Cardiac septum (tissue), 1 donor: ENCODE measurements at regions not wholly inside any gene's neighbourhood (a gene's known extent, or its start where the extent isn't known, plus 50 kb on each side); places are given as distances from the start of the nearest gene placed in this dataset.

Experiments
- DNase-seq: peaks from one replicate; pipeline ENCODE4 v3.0.0-alpha.2; 2020; ENCODE audit warnings: low spot score
- intact Hi-C: fragments of 100-400 bp; cut with DNase I; formaldehyde crosslinking; loops from one replicate; pipeline ENCODE4 v1.14.0; 2022
- donor health status: DM: no; HTN: no; CAD: no.

DNA sequence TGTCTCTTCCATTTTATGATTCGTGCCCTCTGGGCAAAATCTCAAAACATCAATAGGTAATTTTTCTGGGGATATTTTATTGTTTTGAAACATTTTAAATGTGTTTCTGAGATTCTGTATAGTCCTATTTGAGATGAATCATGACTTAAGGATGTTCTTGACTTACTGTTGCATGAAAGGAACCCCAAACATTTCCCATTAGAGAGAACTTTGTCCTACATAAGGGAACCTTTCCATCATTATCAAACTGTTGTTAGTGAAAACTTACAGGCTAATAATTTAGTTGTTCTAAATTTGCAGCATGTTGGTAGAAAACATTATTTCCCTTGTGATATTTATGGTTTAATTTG, 523.3 kb downstream of the PPARGC1A start:
- intact Hi-C loops = loop anchor here (5.0 kb wide), 2 partner anchors 246 to 1056 kb away; no protein-coding TSS in a partner anchor
- no peak for DNase-seq

DNA sequence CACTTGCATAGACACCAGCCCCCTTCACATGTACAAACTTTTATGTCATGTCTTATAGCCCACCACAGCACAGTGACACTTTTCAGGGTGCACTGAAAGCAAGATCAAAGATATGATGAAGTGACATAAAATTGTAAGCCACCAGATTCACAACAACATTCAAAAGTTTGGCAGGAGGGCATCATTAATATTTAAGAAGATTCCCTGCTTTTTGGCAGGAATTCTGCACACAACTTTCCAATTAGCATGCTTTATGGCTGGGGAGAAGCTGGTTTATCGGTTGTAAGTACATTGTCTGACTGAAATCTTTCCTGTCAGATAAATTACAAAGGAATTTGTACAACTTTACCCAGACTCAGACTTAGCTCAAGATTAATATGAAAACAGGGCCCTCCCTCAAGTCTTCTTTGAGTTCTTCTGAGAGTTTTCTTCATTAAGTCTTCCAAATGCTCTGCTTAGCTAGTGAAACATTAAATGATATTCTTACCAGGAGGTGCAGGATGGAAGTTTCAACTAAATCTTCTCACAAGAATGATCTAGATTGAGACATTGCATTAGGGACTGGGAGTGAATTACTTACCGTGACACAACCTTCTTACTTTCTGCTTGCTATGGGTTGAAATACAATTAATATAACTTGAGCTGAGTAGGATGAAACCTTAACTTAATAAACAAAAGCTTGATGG, 523.8 kb downstream of the PPARGC1A start:
- no peak for DNase-seq
- intact Hi-C loops = loop anchor here (5.0 kb wide), 2 partner anchors 246 to 1056 kb away; no protein-coding TSS in a partner anchor

DNA sequence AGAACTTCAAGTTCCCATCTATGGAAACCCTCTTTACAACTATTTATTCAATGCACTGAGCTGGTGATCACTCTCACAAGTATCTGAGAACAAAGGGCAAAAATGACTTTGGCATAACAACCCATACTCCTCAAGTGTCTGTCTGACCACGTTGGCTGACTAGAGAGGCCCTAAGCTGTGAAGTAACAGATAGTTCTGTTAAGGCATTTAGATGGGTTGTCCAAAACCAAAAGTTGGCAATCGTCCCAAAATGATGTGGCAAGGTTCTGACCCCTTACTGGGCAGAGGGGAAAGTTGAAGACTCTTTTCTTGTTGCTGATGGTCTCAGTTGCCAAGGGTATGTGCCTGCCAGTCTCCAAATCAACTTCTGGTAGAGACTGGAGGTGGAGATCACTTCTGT, 524.8 kb downstream of the PPARGC1A start:
- intact Hi-C loops = loop anchor here (5.0 kb wide), 2 partner anchors 247 to 1057 kb away; no protein-coding TSS in a partner anchor
- no peak for DNase-seq

DNA sequence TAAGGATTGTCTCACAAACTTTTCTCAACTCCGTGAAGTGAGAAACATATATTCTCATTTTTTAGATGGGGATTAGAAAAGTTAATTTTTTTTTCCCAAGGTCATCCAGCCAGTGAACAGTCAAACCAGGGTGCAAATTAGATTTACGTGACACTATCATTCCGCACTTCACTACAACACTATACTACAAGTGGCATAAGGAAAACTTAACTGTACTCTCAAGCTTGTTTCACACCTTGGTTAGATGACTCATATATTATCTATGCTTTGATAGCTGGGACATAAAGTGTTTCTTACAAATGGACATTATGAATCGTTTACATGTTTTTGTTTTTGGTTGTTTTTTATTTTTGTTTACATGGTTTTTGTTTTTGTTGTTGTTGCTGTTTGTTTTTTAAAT, 525.7 kb downstream of the PPARGC1A start:
- no peak for DNase-seq
- intact Hi-C loops = no loop called here

DNA sequence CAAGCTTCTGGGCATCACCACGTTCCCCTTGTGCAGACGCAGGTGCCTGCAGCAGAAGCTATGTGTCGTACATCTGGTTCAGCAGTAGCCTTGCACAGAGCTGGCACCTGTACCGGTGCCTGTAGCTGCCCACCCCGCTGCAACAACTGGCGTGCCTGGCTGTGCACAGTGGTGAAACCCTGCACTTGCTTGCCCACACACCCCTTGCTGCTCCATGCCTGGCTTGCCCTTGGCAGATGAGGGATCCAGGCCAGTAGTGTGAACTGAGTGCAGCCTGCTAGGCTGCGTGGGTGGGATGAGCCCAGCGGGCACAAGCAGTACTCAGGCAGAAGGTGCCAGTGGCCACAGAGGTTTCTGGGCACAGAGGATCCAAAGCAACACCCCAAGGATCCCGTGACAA, 528.4 kb downstream of the PPARGC1A start:
- intact Hi-C loops = no loop called here
- DNase-seq = no peak

DNA sequence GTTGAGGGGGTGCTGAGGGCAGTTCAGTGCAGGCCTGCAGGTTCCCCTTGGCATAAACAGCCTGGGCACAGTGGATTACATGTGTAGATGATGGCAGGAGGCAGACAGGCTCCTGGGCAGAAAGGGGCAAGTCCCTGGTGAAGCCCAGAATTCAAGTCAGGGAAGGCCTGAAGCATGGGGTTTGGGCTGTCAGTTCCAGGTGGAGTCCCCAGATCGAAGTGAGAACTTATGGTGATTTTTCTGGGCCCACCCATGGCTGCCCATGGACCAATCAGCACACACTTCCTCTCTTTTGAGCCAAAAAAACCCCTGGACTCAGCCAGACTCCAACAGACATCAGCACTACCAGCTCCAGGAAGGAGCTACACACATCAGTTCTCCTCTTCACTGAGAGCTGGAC, 529.1 kb downstream of the PPARGC1A start:
- no peak for DNase-seq
- intact Hi-C loops = no loop called here

DNA sequence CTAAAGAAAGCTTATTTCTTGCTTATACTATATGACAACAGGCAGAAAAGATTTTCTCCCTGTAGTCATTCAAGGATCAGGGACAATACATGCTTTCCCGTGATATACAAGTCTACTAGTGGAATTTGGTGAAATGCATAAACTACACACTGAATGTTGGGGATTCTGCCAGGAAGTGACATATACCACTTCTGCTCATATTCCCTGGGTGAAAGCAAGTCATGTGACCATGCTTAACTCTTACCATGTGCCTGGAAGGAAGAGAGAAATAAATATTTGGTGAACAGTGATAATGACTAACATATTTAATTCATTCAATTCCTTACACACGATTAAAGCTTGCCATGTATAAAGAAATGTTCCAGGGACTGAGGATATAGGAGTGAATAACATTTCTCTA, 534.6 kb downstream of the PPARGC1A start:
- no peak for DNase-seq
- intact Hi-C loops = no loop called here

DNA sequence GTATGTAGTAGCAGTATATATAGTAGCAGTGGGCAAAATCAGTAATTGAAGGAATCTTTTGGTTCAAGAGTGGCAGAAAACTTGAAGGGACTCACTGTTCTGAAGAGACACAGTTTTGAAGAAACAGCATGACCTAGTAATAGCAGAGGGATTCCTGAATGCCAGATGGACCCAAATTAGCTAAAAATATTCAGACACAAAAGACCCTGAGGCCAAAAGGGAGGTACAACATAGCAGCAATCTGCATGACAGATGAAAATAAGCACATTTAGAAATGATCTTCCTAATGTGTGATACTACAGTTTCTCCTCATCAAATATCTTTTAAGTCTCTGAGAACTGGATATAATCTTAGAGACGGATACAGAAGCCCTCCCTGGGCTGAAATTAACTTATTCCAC, 536.6 kb downstream of the PPARGC1A start:
- no peak for DNase-seq
- intact Hi-C loops = no loop called here

DNA sequence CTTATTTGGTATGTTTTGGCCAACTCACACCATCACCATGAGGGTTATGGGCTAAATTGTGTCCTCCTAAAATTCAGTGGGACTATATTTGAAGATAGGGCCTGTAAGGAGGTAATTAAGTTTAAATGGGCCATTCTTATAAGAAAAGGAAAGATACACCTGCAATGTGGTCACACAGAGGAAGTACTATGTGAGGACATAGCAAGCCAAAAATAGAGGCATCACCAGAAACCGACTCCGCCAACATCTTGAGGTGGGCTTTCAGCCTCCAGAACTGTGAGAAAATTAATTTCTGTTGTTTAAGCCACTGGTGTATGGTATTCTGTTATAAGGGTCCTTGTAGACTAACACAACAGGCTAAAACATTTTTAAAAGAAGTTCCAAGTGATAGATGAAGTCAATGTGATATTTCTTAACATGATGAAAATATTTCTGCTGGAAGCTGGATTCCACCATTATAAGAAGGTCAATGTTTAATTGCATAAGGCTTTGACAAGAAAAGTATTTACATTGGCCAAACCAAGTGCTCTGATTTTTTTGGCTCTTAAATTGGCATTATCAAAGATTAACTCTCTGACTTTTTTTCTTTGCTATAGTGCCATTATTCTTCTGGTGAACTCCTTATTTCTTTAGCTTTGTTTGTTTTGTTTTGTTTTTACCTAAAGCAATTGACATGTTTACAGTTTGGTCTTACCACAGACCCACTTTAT, 540.9 kb downstream of the PPARGC1A start:
- intact Hi-C loops = no loop called here
- no peak for DNase-seq

DNA sequence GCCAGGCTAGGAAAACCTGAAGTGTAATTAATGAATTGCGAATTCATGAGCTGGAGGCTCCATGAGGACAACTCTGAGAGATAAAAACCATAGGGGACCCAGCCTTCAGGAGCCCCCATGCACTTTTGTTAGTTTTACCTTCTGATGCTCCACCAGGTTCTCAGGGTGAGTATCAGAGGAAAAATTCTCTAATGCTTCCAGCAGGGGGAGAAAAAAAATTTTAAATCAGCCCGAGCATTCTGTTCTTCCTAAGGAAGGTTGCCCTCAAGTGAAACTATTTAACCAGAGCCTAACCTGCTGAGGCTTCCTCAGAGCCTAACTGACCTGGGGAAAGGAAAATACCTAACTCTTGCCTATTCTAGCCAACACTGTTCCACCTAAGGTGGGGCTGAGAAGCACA, 552.6 kb downstream of the PPARGC1A start:
- intact Hi-C loops = no loop called here
- DNase-seq = no peak

DNA sequence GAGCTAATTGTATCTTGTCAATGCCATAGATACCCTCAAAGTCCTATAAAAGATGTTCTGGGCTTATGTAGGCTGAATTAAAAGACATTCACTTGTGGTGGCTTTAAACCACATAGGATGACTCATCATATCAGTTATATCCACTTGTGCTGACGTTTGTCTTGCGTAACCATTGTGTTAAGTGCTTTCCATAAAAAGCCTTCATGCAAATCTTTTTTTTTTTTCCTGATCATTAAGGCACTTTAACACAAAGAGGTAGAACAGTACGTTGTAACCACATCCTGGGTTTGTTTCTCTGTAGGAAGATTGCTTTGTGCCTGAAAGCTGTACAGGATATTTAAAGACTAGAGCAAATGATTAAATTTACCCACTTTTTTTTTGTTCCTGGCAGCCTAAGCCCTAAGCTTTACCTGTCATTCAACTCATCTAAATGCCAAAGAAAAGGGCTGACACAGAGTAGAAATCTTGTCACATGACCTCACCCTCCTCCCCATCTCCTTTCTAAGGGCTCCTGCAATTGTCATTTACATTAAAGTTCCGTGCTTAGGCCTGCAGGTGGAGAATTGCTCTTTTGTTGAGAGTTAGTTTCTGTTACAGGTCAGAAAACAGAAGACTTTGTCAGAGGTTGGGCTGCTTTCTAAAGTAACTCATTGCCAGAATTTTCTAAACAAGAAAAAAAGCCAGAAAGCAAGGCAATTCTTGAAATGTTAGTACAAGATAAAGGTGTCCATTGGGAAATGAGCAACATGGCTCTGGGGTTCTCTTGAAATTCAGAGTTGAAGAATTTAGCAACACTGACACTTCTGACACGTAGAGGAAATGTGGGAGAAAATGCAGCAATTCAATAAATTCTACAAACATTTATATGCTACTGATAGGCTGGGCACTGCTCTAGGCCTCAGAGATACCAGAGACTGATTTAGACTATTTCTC, 555.6 kb downstream of the PPARGC1A start:
- intact Hi-C loops = no loop called here
- DNase-seq = no peak

DNA sequence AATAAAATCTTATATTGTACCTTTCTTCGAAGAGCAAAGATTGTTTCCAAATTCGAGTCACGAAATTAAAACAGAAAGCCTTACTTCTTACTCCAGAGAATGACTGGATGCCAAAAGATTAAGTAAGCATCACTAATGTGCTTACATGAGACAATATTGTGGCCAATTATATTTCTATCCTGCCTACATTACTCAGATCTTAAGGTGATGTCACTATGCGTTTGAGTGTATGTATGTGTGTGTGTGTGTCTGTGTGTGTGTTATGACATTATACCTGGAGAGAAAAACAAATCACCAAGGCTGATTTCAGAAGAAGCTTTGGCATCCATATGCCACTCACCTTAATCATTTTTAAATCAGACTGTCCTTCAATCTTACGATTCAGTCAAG, 556.3 kb downstream of the PPARGC1A start:
- intact Hi-C loops = no loop called here
- DNase-seq = no peak

DNA sequence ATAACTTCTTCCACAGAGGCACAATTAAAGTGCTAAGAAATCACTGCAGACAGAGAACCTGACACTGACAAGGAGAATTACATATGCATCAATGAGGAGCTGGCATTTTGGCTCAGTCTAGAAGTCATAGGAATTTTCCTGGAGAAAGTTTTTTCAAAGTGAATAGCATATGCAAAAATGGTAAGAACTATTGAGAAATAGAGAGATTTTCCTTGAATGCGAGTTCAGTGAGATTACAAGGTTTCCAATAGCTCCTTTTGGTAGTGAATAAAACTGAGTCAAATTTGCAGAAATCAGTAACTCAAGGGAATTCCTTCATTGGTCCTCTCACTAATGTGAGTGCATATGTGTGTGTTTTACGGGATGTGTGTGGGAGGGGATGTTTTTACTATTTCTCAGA, 557.5 kb downstream of the PPARGC1A start:
- no peak for DNase-seq
- intact Hi-C loops = no loop called here

DNA sequence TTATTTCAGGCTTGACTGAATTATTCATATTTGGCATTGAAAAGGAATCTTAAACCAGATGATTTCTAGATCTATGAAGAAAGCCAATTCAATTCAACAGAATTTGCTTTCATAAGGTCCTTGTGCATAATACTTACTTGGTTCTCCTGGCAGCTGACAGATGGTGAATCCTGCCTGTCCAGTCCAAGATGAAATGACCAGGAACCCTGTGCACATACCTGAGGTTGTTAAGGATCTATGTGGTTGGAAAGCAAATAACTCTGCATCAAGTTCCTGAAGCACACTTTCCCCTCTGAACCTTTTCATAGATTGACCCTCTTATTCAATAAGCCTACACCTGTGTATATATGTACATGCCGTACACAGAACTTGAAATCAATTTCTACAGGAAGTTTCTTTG, 562.7 kb downstream of the PPARGC1A start:
- intact Hi-C loops = no loop called here
- no peak for DNase-seq

DNA sequence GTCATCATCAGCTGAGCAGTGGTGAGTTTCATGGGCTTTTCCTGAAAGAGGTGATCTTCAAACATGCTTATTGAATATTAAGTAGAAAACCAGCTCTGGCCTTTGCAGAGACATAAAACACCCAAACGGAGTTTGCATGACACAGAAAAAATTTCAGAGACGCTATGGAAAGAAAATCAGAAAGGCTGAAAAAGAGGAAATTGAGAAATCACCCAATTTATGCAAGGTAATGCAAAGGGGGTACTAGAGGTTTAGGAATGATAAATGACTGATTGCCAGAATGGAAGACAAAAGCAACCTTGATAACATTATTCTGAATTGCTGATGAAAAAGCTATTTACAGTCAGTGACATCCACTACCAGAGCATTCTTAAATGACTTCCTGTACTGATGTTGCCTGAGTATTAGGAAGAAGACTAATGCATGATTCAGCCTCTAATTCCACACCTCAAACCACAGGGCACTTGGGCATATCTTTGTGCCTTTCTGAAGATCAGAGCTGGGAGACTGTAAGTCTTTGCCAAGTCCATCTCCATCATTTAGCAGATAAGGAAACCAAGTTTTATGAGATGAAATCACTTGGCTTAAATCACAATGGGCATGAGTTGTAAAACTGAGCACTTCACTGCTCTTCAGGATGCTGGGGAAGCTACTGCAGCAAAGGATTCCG, 565.7 kb downstream of the PPARGC1A start:
- intact Hi-C loops = no loop called here
- DNase-seq = no peak

DNA sequence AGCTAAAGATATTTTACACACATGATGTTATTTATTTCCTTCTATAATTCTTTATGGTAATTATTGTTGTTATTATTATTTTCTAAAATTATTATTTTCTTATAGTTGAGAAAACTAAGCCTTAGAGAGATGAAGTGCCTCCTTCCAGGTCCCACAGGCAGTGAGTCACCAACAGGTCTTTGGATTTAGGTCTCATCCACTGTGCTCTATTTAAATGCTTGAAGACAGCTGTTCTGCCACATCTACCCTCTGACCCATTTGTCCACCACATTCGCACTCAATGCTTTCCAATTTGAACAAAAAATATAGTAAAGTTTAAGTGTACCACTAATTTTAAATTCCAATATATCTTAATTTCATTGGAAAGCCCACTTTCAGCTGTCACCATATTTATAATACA, 566.4 kb downstream of the PPARGC1A start:
- intact Hi-C loops = no loop called here
- no peak for DNase-seq

DNA sequence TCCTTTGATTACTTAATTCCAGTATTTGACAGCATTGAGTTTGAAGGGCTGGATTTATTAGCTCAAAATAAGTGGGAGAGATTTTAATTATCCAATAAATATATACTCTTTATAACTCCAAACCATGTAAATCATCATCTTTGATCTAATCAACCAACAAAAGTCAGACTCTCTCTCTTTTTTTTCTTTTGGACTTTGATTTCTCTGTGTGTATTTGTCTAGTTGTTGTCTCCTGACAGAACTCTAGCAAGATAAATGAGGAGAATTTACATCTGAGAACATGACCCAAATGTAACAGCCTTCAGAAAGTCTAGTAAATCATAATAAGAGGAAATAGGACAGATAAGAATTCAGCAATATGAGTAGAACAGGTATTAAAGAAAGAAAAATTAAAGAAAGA, 567.1 kb downstream of the PPARGC1A start:
- no peak for DNase-seq
- intact Hi-C loops = no loop called here

DNA sequence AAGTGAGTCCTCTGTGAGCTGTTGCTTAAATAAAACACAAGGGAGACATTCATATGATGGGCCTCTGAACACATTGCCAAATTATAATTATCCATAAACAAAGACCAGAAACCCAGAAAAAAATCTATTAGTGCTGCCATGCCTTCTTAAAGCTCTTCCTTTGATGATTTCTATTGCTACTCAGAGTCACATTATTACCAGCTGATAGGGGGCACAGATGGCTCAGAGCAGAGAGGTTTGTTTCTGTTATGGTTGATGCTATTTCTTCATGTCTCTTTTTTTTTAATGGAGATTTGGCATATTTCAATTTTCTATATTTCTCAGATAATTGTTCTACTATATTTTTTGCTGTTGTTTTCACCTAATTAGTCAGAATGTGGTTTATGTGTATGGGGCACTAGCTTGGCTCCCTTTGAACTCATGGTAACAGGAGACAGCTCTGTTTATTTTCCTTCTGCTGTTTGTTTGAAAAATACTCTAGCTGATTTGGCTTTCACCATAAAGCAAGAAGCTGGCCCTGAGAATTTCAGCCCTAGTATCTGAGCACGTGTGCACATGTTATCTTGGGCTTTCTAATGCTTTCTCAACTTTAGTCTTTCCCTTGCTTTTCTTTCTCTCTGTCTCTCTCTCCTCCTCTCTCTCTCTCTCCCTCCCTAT, 568.8 kb downstream of the PPARGC1A start:
- intact Hi-C loops = no loop called here
- DNase-seq = no peak

DNA sequence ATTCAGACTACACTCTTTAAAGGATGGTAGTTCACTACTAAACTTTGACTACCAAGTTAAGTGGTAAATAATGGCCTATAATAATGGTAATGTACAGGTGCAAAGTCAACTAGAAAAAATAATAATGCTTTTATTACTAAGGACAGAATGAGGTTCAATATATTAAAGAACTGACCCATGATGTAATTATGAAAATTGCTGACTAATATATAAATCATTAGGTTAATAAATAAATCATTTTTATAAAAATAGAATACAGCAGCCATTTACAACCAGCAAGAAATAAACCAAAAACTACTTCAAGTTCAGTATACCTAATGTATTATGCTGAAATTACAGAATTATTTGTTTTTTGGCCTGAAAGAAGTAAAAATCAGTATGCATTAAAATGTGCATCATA, 577.2 kb downstream of the PPARGC1A start:
- DNase-seq = no peak
- intact Hi-C loops = no loop called here
